ENCODE measurements at regions not wholly inside any gene's neighbourhood (a gene's known extent, or its start where the extent isn't known, plus 50 kb on each side); places are given as distances from the start of the nearest gene placed in this dataset.

GRCh38 chr4:30939684-30940083, 219.5 kb downstream of the PCDH7 start:
- H3K4me3 ChIP-seq (ENCODE audit: low read depth, low read length) = no peak overlapping the region
- no peak overlapping the region for H3K9ac ChIP-seq (ENCODE audit: low read length)
- H3K27ac ChIP-seq (ENCODE audit: low read depth, low read length) = no peak overlapping the region
- H3K9me3 ChIP-seq (ENCODE audit: control insufficient read depth, insufficient read depth, low read depth, low read length) = no peaks in the 10 kb centered on the region
- H3K36me3 ChIP-seq (ENCODE audit: control insufficient read depth, insufficient read depth, low read length) = no peaks in the 10 kb centered on the region
- H3K4me1 ChIP-seq (ENCODE audit: control insufficient read depth, insufficient read depth, low read length) = no peaks in the 10 kb centered on the region
- no peaks in the 10 kb centered on the region for H3K27me3 ChIP-seq (ENCODE audit: control insufficient read depth, insufficient read depth, low read length)

GRCh38 chr4:30941641-30942040, 221.5 kb downstream of the PCDH7 start:
- Histone ChIP-seq H3K9me3 (ENCODE audit: control insufficient read depth, insufficient read depth, low read depth, low read length) (no peaks in the 10 kb centered on the region), H3K4me3 (ENCODE audit: low read depth, low read length) (no peak overlapping the region), H3K4me1 (ENCODE audit: control insufficient read depth, insufficient read depth, low read length) (peaks cover 5% of the 10 kb centered on the region; the same call in 1 of the 2 replicates)

GRCh38 chr4:30943356-30943755, 223.2 kb downstream of the PCDH7 start:
- H3K9me3 ChIP-seq (ENCODE audit: control insufficient read depth, insufficient read depth, low read depth, low read length) = no peaks in the 10 kb centered on the region

More at GRCh38 chr4:30941641-30942040, 221.5 kb downstream of the PCDH7 start:
- no peaks in the 10 kb centered on the region for H3K36me3 ChIP-seq (ENCODE audit: control insufficient read depth, insufficient read depth, low read length)
- no peaks in the 10 kb centered on the region for H3K27me3 ChIP-seq (ENCODE audit: control insufficient read depth, insufficient read depth, low read length)
- no peak overlapping the region for H3K27ac ChIP-seq (ENCODE audit: low read depth, low read length)
- no peak overlapping the region for H3K9ac ChIP-seq (ENCODE audit: low read length)

GRCh38 chr4:30945586-30945985, 225.4 kb downstream of the PCDH7 start:
- no peaks in the 10 kb centered on the region for H3K9me3 ChIP-seq (ENCODE audit: control insufficient read depth, insufficient read depth, low read depth, low read length)
- no peak overlapping the region for H3K4me3 ChIP-seq (ENCODE audit: low read depth, low read length)
- H3K9ac ChIP-seq (ENCODE audit: low read length) = no peak overlapping the region
- no peaks in the 10 kb centered on the region for H3K27me3 ChIP-seq (ENCODE audit: control insufficient read depth, insufficient read depth, low read length)
- no peaks in the 10 kb centered on the region for H3K36me3 ChIP-seq (ENCODE audit: control insufficient read depth, insufficient read depth, low read length)
- peaks cover 7% of the 10 kb centered on the region for H3K4me1 ChIP-seq (ENCODE audit: control insufficient read depth, insufficient read depth, low read length)
- H3K27ac ChIP-seq (ENCODE audit: low read depth, low read length) = no peak overlapping the region

More at GRCh38 chr4:30943356-30943755, 223.2 kb downstream of the PCDH7 start:
- H3K36me3 ChIP-seq (ENCODE audit: control insufficient read depth, insufficient read depth, low read length) = no peaks in the 10 kb centered on the region
- peaks cover 5% of the 10 kb centered on the region; the same call in 1 of the 2 replicates for H3K4me1 ChIP-seq (ENCODE audit: control insufficient read depth, insufficient read depth, low read length)
- H3K9ac ChIP-seq (ENCODE audit: low read length) = no peak overlapping the region
- H3K4me3 ChIP-seq (ENCODE audit: low read depth, low read length) = no peak overlapping the region
- no peaks in the 10 kb centered on the region for H3K27me3 ChIP-seq (ENCODE audit: control insufficient read depth, insufficient read depth, low read length)
- no peak overlapping the region for H3K27ac ChIP-seq (ENCODE audit: low read depth, low read length)

- H3K36me3 ChIP-seq (ENCODE audit: control insufficient read depth, insufficient read depth, low read length) = no peaks in the 10 kb centered on the region
- no peaks in the 10 kb centered on the region for H3K9me3 ChIP-seq (ENCODE audit: control insufficient read depth, insufficient read depth, low read depth, low read length)
- no peak overlapping the region for H3K9ac ChIP-seq (ENCODE audit: low read length)
- H3K27ac ChIP-seq (ENCODE audit: low read depth, low read length) = no peak overlapping the region
- no peak overlapping the region for H3K4me3 ChIP-seq (ENCODE audit: low read depth, low read length)
- no peaks in the 10 kb centered on the region for H3K27me3 ChIP-seq (ENCODE audit: control insufficient read depth, insufficient read depth, low read length)
- peaks cover 10% of the 10 kb centered on the region for H3K4me1 ChIP-seq (ENCODE audit: control insufficient read depth, insufficient read depth, low read length)
These were observed 226.1 kb downstream of the PCDH7 start for GRCh38 chr4:30946288-30946687.

GRCh38 chr4:30948653-30949052, 228.5 kb downstream of the PCDH7 start:
- Histone ChIP-seq H3K27me3 (ENCODE audit: control insufficient read depth, insufficient read depth, low read length) (no peaks in the 10 kb centered on the region), H3K4me1 (ENCODE audit: control insufficient read depth, insufficient read depth, low read length) (peaks cover 10% of the 10 kb centered on the region), H3K9ac (ENCODE audit: low read length) (no peak overlapping the region), H3K36me3 (ENCODE audit: control insufficient read depth, insufficient read depth, low read length) (no peaks in the 10 kb centered on the region), H3K9me3 (ENCODE audit: control insufficient read depth, insufficient read depth, low read depth, low read length) (no peaks in the 10 kb centered on the region), H3K4me3 (ENCODE audit: low read depth, low read length) (no peak overlapping the region), H3K27ac (ENCODE audit: low read depth, low read length) (no peak overlapping the region)

GRCh38 chr4:30950737-30951136, 230.6 kb downstream of the PCDH7 start:
- no peak overlapping the region for H3K27ac ChIP-seq (ENCODE audit: low read depth, low read length)
- H3K9ac ChIP-seq (ENCODE audit: low read length) = no peak overlapping the region
- H3K36me3 ChIP-seq (ENCODE audit: control insufficient read depth, insufficient read depth, low read length) = no peaks in the 10 kb centered on the region
- H3K4me1 ChIP-seq (ENCODE audit: control insufficient read depth, insufficient read depth, low read length) = peaks cover 6% of the 10 kb centered on the region
- no peak overlapping the region for H3K4me3 ChIP-seq (ENCODE audit: low read depth, low read length)
- H3K27me3 ChIP-seq (ENCODE audit: control insufficient read depth, insufficient read depth, low read length) = no peaks in the 10 kb centered on the region
- H3K9me3 ChIP-seq (ENCODE audit: control insufficient read depth, insufficient read depth, low read depth, low read length) = no peaks in the 10 kb centered on the region

GRCh38 chr4:30952526-30953219, 232.5 kb downstream of the PCDH7 start:
- Histone ChIP-seq H3K27ac (ENCODE audit: low read depth, low read length) (no peak overlapping the region), H3K9ac (ENCODE audit: low read length) (no peak overlapping the region), H3K36me3 (ENCODE audit: control insufficient read depth, insufficient read depth, low read length) (no peaks in the 10 kb centered on the region), H3K9me3 (ENCODE audit: control insufficient read depth, insufficient read depth, low read depth, low read length) (no peaks in the 10 kb centered on the region), H3K27me3 (ENCODE audit: control insufficient read depth, insufficient read depth, low read length) (no peaks in the 10 kb centered on the region), H3K4me3 (ENCODE audit: low read depth, low read length) (no peak overlapping the region), H3K4me1 (ENCODE audit: control insufficient read depth, insufficient read depth, low read length) (peaks cover 4% of the 10 kb centered on the region; the same call in 1 of the 2 replicates)

GRCh38 chr4:30953799-30954198, 233.6 kb downstream of the PCDH7 start:
- H3K9ac ChIP-seq (ENCODE audit: low read length) = no peak overlapping the region
- no peaks in the 10 kb centered on the region for H3K9me3 ChIP-seq (ENCODE audit: control insufficient read depth, insufficient read depth, low read depth, low read length)
- no peaks in the 10 kb centered on the region for H3K36me3 ChIP-seq (ENCODE audit: control insufficient read depth, insufficient read depth, low read length)
- no peaks in the 10 kb centered on the region for H3K27me3 ChIP-seq (ENCODE audit: control insufficient read depth, insufficient read depth, low read length)
- H3K27ac ChIP-seq (ENCODE audit: low read depth, low read length) = no peak overlapping the region
- peaks cover 4% of the 10 kb centered on the region; the same call in 1 of the 2 replicates for H3K4me1 ChIP-seq (ENCODE audit: control insufficient read depth, insufficient read depth, low read length)
- H3K4me3 ChIP-seq (ENCODE audit: low read depth, low read length) = no peak overlapping the region

GRCh38 chr4:30956916-30957315, 236.7 kb downstream of the PCDH7 start:
- no peaks in the 10 kb centered on the region for H3K27me3 ChIP-seq (ENCODE audit: control insufficient read depth, insufficient read depth, low read length)
- H3K27ac ChIP-seq (ENCODE audit: low read depth, low read length) = no peak overlapping the region
- no peaks in the 10 kb centered on the region for H3K4me1 ChIP-seq (ENCODE audit: control insufficient read depth, insufficient read depth, low read length)
- H3K9me3 ChIP-seq (ENCODE audit: control insufficient read depth, insufficient read depth, low read depth, low read length) = no peaks in the 10 kb centered on the region
- H3K4me3 ChIP-seq (ENCODE audit: low read depth, low read length) = no peak overlapping the region
- H3K36me3 ChIP-seq (ENCODE audit: control insufficient read depth, insufficient read depth, low read length) = no peaks in the 10 kb centered on the region
- H3K9ac ChIP-seq (ENCODE audit: low read length) = no peak overlapping the region

GRCh38 chr4:30957706-30958105, 237.5 kb downstream of the PCDH7 start:
- no peak overlapping the region for H3K4me3 ChIP-seq (ENCODE audit: low read depth, low read length)
- no peaks in the 10 kb centered on the region for H3K27me3 ChIP-seq (ENCODE audit: control insufficient read depth, insufficient read depth, low read length)
- H3K27ac ChIP-seq (ENCODE audit: low read depth, low read length) = no peak overlapping the region
- H3K9me3 ChIP-seq (ENCODE audit: control insufficient read depth, insufficient read depth, low read depth, low read length) = no peaks in the 10 kb centered on the region
- no peaks in the 10 kb centered on the region for H3K36me3 ChIP-seq (ENCODE audit: control insufficient read depth, insufficient read depth, low read length)
- H3K4me1 ChIP-seq (ENCODE audit: control insufficient read depth, insufficient read depth, low read length) = no peaks in the 10 kb centered on the region
- no peak overlapping the region for H3K9ac ChIP-seq (ENCODE audit: low read length)
